T-cell (primary cell): ENCODE measurements at regions not wholly inside any gene's neighbourhood (a gene's known extent, or its start where the extent isn't known, plus 50 kb on each side); places are given as distances from the start of the nearest gene placed in this dataset.

ENCODE experiments used
- ATAC-seq, 4 experiments: fragments of 200-7000 bp in 3 of 4; fragments of 150-1000 bp in 1 of 4; cut with Tn5 transposase; replicated peaks in 1 of 4; 1 replicate in 3 of 4; 2 replicates in 1 of 4; pipeline ENCODE4 v1.10.0; 2021; ENCODE audit warnings: moderate library complexity in 3 of 4, mild to moderate bottlenecking in 2 of 4, moderate number of reproducible peaks in 1 of 4
- CTCF ChIA-PET, 2 donors: fragments of 300-600 bp; sonication (Branson Sonifier 250); formaldehyde crosslinking; loops; one replicate each; lab custom pipeline; 2022; ENCODE audit warnings: antibody characterized with exemption in 2 of 2; lab: Charles Lee
- POLR2A ChIA-PET, 2 donors: fragments of 300-600 bp; sonication (Branson Sonifier 250); formaldehyde crosslinking; loops; one replicate each; lab custom pipeline; 2022; ENCODE audit warnings: antibody characterized with exemption in 2 of 2; lab: Charles Lee
- DNase-seq, 35 experiments: peaks; one replicate each; pipeline versions ENCODE4 v3.0.0 to v3.0.0-alpha.2; 2013 to 2023
- H3K27ac ChIP-seq: one replicate; pipeline ENCODE4 v1.5.1; 2013; ENCODE audit warnings: low read length
- H3K27me3 ChIP-seq, 2 experiments: replicated peaks in 1 of 2; 1 replicate in 1 of 2; 2 replicates in 1 of 2; pipeline versions ENCODE4 v1.6.1 to v1.7.0; 2013; ENCODE audit warnings: low read length in 1 of 2, mixed read lengths in 1 of 2; ENCODE audit not compliant: control insufficient read depth in 2 of 2, insufficient read depth in 2 of 2; ENCODE audit errors: extremely low read depth in 1 of 2
- H3K36me3 ChIP-seq, 2 donors: 1 replicate in 1 of 2; 2 replicates in 1 of 2; pipeline versions ENCODE4 v1.6.1 to v1.7.0; 2013; ENCODE audit warnings: low read length in 1 of 2; ENCODE audit not compliant: control insufficient read depth in 2 of 2, insufficient read depth in 1 of 2; ENCODE audit errors: extremely low read depth in 1 of 2
- H3K4me1 ChIP-seq, 2 experiments: 1 replicate in 1 of 2; 2 replicates in 1 of 2; pipeline versions ENCODE4 v1.6.1 to v1.7.0; 2013; ENCODE audit warnings: low read length in 2 of 2, mixed read lengths in 1 of 2; ENCODE audit not compliant: insufficient read depth in 2 of 2, control insufficient read depth in 1 of 2; ENCODE audit errors: extremely low read depth in 1 of 2
- H3K4me3 ChIP-seq, 2 donors: 1 replicate in 1 of 2; 2 replicates in 1 of 2; pipeline versions ENCODE4 v1.5.1 to v1.7.0; 2013; ENCODE audit warnings: mild to moderate bottlenecking in 2 of 2, low read length in 1 of 2, moderate library complexity in 1 of 2; ENCODE audit not compliant: control insufficient read depth in 1 of 2; ENCODE audit errors: extremely low read depth in 1 of 2
- H3K9me3 ChIP-seq: 2 replicates; pipeline ENCODE4 v1.7.0; 2013
- H3K27ac Mint-ChIP-seq, 2 donors: one replicate each; pipeline ENCODE4 v1.8.0; 2020 to 2021; ENCODE audit warnings: mild to moderate bottlenecking in 2 of 2, mixed read lengths in 2 of 2
- H3K27me3 Mint-ChIP-seq, 2 donors: one replicate each; pipeline ENCODE4 v1.8.0; 2021 to 2022; ENCODE audit warnings: mixed read lengths in 2 of 2
- H3K36me3 Mint-ChIP-seq: one replicate; pipeline ENCODE4 v1.8.0; 2021; ENCODE audit warnings: mixed read lengths
- H3K4me1 Mint-ChIP-seq, 3 donors: one replicate each; pipeline ENCODE4 v1.8.0; 2020 to 2022; ENCODE audit warnings: mixed read lengths in 3 of 3, mild to moderate bottlenecking in 1 of 3
- H3K4me3 Mint-ChIP-seq, 3 donors: one replicate each; pipeline ENCODE4 v1.8.0; 2020 to 2022; ENCODE audit warnings: mild to moderate bottlenecking in 3 of 3, mixed read lengths in 3 of 3, moderate library complexity in 3 of 3
- H3K9me3 Mint-ChIP-seq, 3 donors: one replicate each; pipeline ENCODE4 v1.8.0; 2020 to 2022; ENCODE audit warnings: mixed read lengths in 3 of 3
- WGBS: methylation state at CpG from one replicate; pipeline ENCODE4 v1.1.5; 2013; ENCODE audit warnings: missing lambda C conversion rate; ENCODE audit not compliant: insufficient coverage; 5-methylcytosine and 5-hydroxymethylcytosine counted together

DNA sequence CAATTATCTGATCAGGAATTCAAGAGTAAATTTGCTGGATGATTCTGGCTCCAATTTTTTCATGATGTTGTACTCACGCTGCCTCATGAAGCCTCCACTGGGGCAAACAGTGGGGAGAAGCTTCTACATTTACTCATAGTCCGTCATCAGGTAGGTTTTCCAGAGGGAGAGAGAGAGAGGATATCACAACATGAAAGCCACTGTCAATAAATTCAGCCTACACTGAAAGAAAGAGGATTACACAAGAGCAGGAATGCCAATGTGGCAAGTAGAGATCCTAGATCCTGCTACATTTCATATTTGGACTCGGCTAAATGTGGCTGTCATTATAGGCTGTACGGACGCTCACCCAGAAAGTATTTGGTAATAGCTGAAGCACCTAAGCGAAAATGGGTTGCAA is 819.9 kb downstream of the BRINP3 start:
- H3K4me1 ChIP-seq, result no peaks in the 10 kb centered on the region
- no peaks in the 10 kb centered on the region for H3K9me3 ChIP-seq
- no CpG with 5 or more reads among the region's 6 CpGs for WGBS
- DNase-seq, result no peak
- H3K4me3 ChIP-seq, result no peak overlapping the region
- no peak overlapping the region for H3K4me3 Mint-ChIP-seq
- H3K4me1 Mint-ChIP-seq, result no peaks in the 10 kb centered on the region
- H3K27ac ChIP-seq, result no peak overlapping the region
- peaks cover 10 to 20% (median 11%) of the 10 kb centered on the region in 3 donors for H3K9me3 Mint-ChIP-seq
- no peaks in the 10 kb centered on the region for H3K36me3 Mint-ChIP-seq
- no peaks in the 10 kb centered on the region for H3K27me3 Mint-ChIP-seq
- H3K36me3 ChIP-seq, result no peaks in the 10 kb centered on the region
- ChIA-PET POLR2A (no interaction called here), CTCF (no interaction called here)
- H3K27me3 ChIP-seq, result no peaks in the 10 kb centered on the region
- no peak for ATAC-seq
- no peak overlapping the region for H3K27ac Mint-ChIP-seq

DNA sequence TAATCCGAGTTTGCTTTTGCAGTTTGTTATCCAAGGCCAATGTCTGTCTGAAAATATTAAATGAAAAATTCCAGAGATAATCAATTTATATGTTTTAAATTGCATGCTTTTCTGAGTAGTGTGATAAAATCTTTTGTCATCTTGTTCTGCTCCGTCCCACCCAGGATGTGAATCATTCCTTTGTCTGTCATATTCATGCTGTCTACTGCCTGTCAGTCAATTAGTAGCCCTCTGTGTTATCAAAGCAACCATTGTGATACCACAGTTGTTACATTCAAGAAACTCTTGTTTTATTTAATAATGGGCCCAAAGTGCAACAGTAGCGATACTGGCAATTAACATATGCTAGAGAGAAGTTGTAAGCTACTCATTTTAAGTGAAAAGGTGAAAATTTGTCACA is 819.3 kb downstream of the BRINP3 start:
- no peaks in the 10 kb centered on the region for H3K9me3 ChIP-seq
- Mint-ChIP-seq H3K27ac (no peak overlapping the region), H3K4me1 (no peaks in the 10 kb centered on the region), H3K27me3 (no peaks in the 10 kb centered on the region), H3K9me3 (peaks cover 10 to 18% (median 12%) of the 10 kb centered on the region in 3 donors), H3K4me3 (no peak overlapping the region), H3K36me3 (no peaks in the 10 kb centered on the region)
- no peaks in the 10 kb centered on the region for H3K27me3 ChIP-seq
- POLR2A ChIA-PET, result no interaction called here
- H3K27ac ChIP-seq, result no peak overlapping the region
- ATAC-seq (no peak), DNase-seq (no peak)
- H3K4me3 ChIP-seq, result no peak overlapping the region
- WGBS, result 33% methylated on average over 1 of the region's 3 CpGs
- no peaks in the 10 kb centered on the region for H3K36me3 ChIP-seq
- H3K4me1 ChIP-seq, result no peaks in the 10 kb centered on the region
- CTCF ChIA-PET, result no interaction called here

DNA sequence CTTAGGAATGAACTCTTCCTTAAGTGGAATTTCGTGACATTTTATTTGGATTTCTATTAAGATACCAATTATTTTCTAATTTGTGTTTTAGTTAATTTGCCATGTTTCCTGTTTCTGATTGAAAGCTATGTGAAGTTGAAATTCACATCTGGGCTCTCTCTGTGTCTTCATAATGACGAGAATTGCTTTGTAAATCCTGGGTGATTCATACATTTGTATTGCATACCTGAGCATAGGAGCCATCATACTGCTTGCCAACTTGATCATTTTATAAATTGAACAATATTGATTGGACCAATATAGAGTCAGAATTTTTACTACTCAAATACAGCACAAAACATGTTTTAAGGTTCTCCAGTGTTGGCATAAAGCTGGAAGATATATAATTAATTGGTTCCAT is 817.9 kb downstream of the BRINP3 start:
- Mint-ChIP-seq H3K4me3 (no peak overlapping the region), H3K4me1 (no peaks in the 10 kb centered on the region), H3K27me3 (no peaks in the 10 kb centered on the region), H3K36me3 (no peaks in the 10 kb centered on the region), H3K9me3 (peaks cover 4 to 12% (median 10%) of the 10 kb centered on the region in 3 donors), H3K27ac (no peak overlapping the region)
- no CpG with 5 or more reads among the region's 2 CpGs for WGBS
- POLR2A ChIA-PET, result no interaction called here
- DNase-seq (no peak), ATAC-seq (no peak)
- no peaks in the 10 kb centered on the region for H3K36me3 ChIP-seq
- no peaks in the 10 kb centered on the region for H3K9me3 ChIP-seq
- H3K4me1 ChIP-seq, result no peaks in the 10 kb centered on the region
- H3K27ac ChIP-seq, result no peak overlapping the region
- H3K27me3 ChIP-seq, result no peaks in the 10 kb centered on the region
- CTCF ChIA-PET, result no interaction called here
- no peak overlapping the region for H3K4me3 ChIP-seq

DNA sequence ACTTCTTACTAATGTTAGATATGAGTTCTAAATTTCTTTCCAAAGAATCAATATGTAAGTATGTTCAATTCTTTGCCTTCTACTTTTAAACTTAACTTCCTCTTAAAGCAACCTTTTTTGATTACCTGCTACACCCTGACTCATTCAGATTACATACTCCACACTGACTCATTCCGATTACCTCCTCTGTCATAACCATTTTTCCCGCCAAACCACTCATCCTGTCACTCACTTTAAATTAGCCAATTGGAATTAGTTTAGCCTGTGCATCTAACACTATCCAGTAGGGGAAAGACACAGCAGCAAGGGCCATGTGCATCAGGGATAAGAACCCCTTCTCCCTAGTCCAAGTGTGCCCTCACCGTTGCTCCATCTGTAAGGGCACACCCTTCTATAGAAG is 815.5 kb downstream of the BRINP3 start:
- H3K4me1 ChIP-seq, result no peaks in the 10 kb centered on the region
- Mint-ChIP-seq H3K36me3 (no peaks in the 10 kb centered on the region), H3K27ac (no peak overlapping the region), H3K27me3 (no peaks in the 10 kb centered on the region), H3K4me3 (no peak overlapping the region), H3K9me3 (peaks cover 9 to 25% (median 19%) of the 10 kb centered on the region in 3 donors), H3K4me1 (no peaks in the 10 kb centered on the region)
- H3K4me3 ChIP-seq, result no peak overlapping the region
- no peaks in the 10 kb centered on the region for H3K9me3 ChIP-seq
- no peak for DNase-seq
- no peak for ATAC-seq
- H3K27me3 ChIP-seq, result no peaks in the 10 kb centered on the region
- POLR2A ChIA-PET, result no interaction called here
- no peaks in the 10 kb centered on the region for H3K36me3 ChIP-seq
- CTCF ChIA-PET, result no interaction called here
- WGBS, result 71% methylated on average over 1 of the region's 3 CpGs
- no peak overlapping the region for H3K27ac ChIP-seq

DNA sequence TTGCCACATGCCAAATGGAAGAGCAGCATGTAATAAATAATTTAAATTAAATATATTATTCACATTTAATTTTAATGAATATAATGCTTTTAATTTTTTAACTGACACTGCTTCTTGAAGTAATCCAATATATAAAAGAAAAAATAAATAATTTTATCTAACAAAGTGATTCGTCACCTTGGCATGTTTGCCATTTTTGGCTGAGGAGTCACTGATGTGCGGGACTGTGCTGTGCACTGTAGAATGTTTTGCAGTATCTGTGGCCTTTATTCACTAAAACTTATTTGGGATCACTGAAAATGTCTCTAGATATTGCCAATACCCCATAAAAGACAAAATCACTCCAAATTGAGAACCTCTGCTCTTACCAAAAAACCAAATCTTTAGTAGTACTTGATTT is 807.8 kb downstream of the BRINP3 start:
- no peak for DNase-seq
- Histone ChIP-seq H3K4me3 (no peak overlapping the region), H3K27ac (no peak overlapping the region), H3K36me3 (no peaks in the 10 kb centered on the region), H3K4me1 (no peaks in the 10 kb centered on the region), H3K27me3 (no peaks in the 10 kb centered on the region), H3K9me3 (no peaks in the 10 kb centered on the region)
- Mint-ChIP-seq H3K27ac (no peak overlapping the region), H3K4me1 (no peaks in the 10 kb centered on the region), H3K36me3 (no peaks in the 10 kb centered on the region), H3K27me3 (no peaks in the 10 kb centered on the region), H3K9me3 (peaks cover 15 to 24% (median 17%) of the 10 kb centered on the region in 3 donors), H3K4me3 (no peak overlapping the region)
- ChIA-PET POLR2A (no interaction called here), CTCF (no interaction called here)
- no peak for ATAC-seq
- WGBS, result no CpG with 5 or more reads among the region's 2 CpGs

DNA sequence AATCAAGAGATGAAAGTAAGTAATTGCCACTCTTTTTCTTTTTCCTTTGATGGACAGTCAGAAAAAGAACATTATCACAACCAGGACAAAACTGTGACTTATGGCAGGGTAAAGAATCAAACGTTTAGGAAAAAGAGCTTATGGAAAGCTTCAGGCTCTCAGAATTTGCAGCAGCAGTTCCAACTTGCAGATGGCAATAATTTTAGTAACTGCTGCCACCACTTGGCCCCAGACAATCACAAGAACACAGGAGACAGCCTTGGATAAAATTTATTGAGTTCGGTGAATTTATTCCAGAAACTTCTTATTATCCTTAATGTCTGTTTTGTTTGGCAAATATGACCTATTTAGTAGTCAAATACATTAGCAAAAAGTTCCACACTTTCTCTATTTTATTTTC is 804.4 kb downstream of the BRINP3 start:
- H3K4me3 ChIP-seq, result no peak overlapping the region
- Mint-ChIP-seq H3K36me3 (no peaks in the 10 kb centered on the region), H3K9me3 (peaks cover 2 to 14% (median 8%) of the 10 kb centered on the region in 3 donors), H3K4me1 (no peaks in the 10 kb centered on the region), H3K4me3 (no peak overlapping the region), H3K27me3 (no peaks in the 10 kb centered on the region), H3K27ac (no peak overlapping the region)
- ChIA-PET POLR2A (no interaction called here), CTCF (no interaction called here)
- ATAC-seq (no peak), DNase-seq (no peak)
- no CpG with 5 or more reads among the region's 2 CpGs for WGBS
- no peaks in the 10 kb centered on the region for H3K9me3 ChIP-seq
- no peak overlapping the region for H3K27ac ChIP-seq
- no peaks in the 10 kb centered on the region for H3K27me3 ChIP-seq
- no peaks in the 10 kb centered on the region for H3K36me3 ChIP-seq
- H3K4me1 ChIP-seq, result no peaks in the 10 kb centered on the region

DNA sequence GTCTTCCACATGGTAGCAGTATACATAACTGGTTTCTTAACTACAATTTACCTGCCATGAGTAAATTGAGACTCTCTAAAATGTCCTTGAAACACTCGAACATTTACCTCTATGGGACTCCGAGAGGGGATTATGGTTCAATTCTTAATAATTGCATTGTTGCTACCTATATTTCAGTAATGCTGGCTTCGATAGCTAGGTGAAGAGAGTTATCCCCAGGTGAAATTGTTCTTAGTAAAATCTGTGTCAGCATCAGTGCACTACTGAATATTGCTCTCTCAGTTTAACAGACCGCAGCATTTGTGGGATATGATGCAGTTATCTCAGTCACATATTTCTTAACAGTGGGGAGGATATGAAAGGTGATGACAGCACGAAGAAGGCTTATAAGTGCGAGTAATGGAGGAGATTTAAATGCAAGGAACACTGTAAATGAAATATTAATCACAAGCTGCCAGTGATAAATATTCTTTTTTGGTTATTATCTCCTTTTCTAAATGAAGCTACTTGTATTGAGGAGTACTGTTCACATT is 801.9 kb downstream of the BRINP3 start:
- Mint-ChIP-seq H3K36me3 (no peaks in the 10 kb centered on the region), H3K9me3 (peaks cover 5 to 20% (median 6%) of the 10 kb centered on the region in 3 donors), H3K4me3 (no peak overlapping the region), H3K27ac (no peak overlapping the region), H3K27me3 (no peaks in the 10 kb centered on the region), H3K4me1 (no peaks in the 10 kb centered on the region)
- Histone ChIP-seq H3K27me3 (no peaks in the 10 kb centered on the region), H3K4me1 (no peaks in the 10 kb centered on the region), H3K27ac (no peak overlapping the region), H3K4me3 (no peak overlapping the region), H3K36me3 (no peaks in the 10 kb centered on the region), H3K9me3 (no peaks in the 10 kb centered on the region)
- no CpG with 5 or more reads among the region's 6 CpGs for WGBS
- ChIA-PET POLR2A (no interaction called here), CTCF (no interaction called here)
- ATAC-seq (no peak), DNase-seq (no peak)
